Ramos (cell line): ENCODE measurements at regions not wholly inside any gene's neighbourhood (a gene's known extent, or its start where the extent isn't known, plus 50 kb on each side); places are given as distances from the start of the nearest gene placed in this dataset.

ENCODE experiments used
- in situ Hi-C: fragments of 300-500 bp; cut with MboI; formaldehyde crosslinking; loops from one replicate; pipeline ENCODE4 v1.14.3; 2022; ENCODE audit warnings: low sequenced_read_pairs; ENCODE audit not compliant: unreplicated experiment

DNA sequence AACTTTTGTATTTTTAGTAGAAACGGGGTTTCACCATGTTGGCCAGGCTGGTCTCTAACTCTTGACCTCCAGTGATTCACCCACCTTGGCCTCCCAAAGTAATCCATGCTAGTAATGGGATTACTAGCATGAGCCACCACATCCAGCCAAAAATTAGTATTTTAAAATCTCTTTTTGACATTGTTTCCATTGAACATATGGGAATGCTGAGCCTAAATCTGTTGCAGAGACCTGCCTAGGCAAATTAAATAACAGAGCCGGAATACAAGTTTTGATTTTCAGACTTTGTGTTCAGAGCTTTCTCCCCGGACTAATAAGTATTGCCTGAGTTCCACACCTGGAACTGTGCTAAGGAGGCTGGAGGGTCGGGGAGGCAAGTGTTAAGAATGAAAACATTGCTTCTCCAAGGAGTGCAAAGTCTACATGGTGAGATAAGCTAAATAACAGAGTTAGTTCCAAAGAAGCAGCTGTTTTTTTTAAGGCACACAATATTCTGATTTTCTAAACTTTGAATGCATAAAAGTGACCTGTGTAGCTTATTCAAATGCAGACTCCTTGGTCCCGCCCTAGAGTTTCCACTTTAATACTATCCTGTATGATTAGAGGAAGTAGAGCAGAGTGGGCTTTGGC lies 150.6 kb upstream of the CELF4 start:
- in situ Hi-C loops, result no loop called here

- in situ Hi-C loops, result no loop called here
These were observed 149.1 kb upstream of the CELF4 start for GRCh38 chr18:37714691-37715090.

- in situ Hi-C loops, result no loop called here
These were observed 147.2 kb upstream of the CELF4 start for GRCh38 chr18:37712776-37713175.

GRCh38 chr18:37711766-37712505 lies 146.3 kb upstream of the CELF4 start:
- in situ Hi-C loops, result no loop called here

- in situ Hi-C loops, result no loop called here
These were observed 145.1 kb upstream of the CELF4 start for GRCh38 chr18:37710726-37711125.

DNA sequence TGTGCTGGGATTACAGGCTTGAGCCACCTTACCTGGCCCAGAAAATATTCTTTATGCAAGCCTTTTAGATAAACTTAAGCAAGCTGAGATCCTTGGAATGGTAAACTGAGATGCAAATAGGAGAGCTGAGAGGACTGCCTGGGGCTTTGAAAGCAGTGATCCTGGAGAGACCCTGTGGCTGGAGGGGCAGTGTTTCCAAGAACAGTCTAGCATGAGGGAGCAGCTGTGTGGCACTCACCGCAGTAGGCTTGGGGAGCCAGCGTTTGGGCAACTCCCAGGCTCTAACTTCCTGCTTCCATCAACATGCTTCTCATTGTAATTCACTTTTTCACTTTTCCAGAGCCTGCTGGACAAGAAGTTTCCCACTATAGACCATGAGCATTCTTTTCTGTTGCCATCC lies 144.1 kb upstream of the CELF4 start:
- in situ Hi-C loops, result no loop called here

GRCh38 chr18:37705016-37705415 lies 139.4 kb upstream of the CELF4 start:
- in situ Hi-C loops, result no loop called here

DNA sequence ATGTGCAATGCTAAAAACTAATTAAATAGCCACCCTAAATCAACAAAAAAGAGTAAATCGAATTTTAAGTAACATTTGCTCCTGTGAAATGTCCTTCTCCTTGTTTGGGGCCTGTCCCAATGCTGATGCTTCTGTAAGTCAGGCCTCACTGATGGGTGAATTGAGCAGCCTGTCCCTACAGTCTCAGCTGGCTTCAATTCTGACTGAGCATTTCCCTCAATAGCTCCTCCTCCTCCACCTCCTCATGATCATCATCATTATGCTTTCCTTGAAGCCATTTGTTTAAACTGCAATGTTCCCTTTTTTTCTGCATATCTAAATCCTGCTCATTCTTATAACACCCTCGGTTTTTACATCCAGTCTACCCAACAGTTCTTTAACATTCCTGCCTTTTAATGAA lies 137.2 kb upstream of the CELF4 start:
- in situ Hi-C loops, result no loop called here

- in situ Hi-C loops, result no loop called here
These were observed 136.4 kb upstream of the CELF4 start for GRCh38 chr18:37701967-37702366.

GRCh38 chr18:37698508-37699040 lies 133.0 kb upstream of the CELF4 start:
- in situ Hi-C loops, result no loop called here

GRCh38 chr18:37694516-37694915 lies 128.9 kb upstream of the CELF4 start:
- in situ Hi-C loops, result no loop called here

DNA sequence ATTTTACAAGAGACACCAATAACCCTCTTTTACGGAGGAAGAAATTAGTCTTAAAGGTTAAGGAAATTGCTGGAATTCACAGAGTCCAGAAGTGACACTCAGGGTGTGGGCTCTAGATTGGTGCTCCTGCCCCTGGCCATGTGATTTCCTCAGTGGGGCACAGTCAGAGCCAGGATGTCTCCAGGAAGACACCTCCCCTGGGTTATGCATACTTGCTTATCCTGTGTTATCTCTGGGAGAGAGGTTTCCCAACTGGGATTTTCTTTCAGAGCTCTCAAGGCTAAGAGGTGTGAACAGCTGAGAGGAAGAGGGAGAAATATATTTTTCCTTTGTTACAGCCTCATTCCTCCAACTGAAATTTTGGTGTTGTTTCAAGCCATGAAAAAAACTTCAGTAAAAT lies 125.6 kb upstream of the CELF4 start:
- in situ Hi-C loops, result no loop called here

DNA sequence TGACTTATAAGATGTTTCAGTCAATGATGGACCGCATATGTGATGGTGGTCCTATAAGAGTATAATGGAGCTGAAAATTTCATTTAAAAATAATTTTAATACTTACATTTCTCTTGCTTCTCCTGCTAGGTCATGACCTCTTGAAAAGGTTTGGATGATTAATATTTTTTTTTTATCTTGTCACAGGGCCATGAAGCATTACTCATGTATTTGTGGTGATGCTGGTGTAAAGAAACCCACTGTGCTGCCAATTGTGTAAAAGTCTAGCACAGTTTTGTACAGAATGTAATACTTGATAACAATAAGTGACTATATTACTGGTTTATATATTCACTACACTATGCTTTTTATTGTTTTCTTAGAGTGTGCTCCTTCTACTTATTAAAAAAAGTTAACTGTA lies 124.2 kb upstream of the CELF4 start:
- in situ Hi-C loops, result no loop called here

GRCh38 chr18:37684590-37684989 lies 119.0 kb upstream of the CELF4 start:
- in situ Hi-C loops, result no loop called here

GRCh38 chr18:37684183-37684582 lies 118.6 kb upstream of the CELF4 start:
- in situ Hi-C loops, result no loop called here

- in situ Hi-C loops, result no loop called here
These were observed 115.3 kb upstream of the CELF4 start for GRCh38 chr18:37680911-37681310.

GRCh38 chr18:37676276-37676675 lies 110.7 kb upstream of the CELF4 start:
- in situ Hi-C loops, result no loop called here

DNA sequence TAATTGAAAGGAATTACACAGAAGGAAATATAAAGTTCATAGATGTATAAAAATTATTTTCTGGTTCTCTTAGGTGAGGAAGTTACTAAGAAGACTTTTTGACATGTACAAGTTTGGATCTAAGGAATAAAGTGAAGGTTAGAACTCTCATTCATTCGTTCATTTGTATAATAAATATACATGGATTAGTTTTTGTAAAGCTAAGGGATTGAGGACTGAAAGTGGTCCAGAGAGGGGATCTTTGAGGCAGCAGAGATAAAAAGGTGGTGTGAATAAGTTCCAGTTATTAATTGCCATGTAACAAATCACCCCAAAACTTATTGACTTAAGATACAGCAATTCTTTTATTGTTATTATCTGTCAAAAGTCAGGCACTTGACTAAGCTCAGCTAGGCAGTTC lies 110.1 kb upstream of the CELF4 start:
- in situ Hi-C loops, result no loop called here

GRCh38 chr18:37674570-37674969 lies 109.0 kb upstream of the CELF4 start:
- in situ Hi-C loops, result no loop called here

GRCh38 chr18:37673671-37674070 lies 108.1 kb upstream of the CELF4 start:
- in situ Hi-C loops, result no loop called here

- in situ Hi-C loops, result no loop called here
These were observed 107.5 kb upstream of the CELF4 start for GRCh38 chr18:37672932-37673595.
